Tibial nerve (tissue), 4 donors: ENCODE measurements at regions not wholly inside any gene's neighbourhood (a gene's known extent, or its start where the extent isn't known, plus 50 kb on each side); places are given as distances from the start of the nearest gene placed in this dataset.

ENCODE experiments used
- EP300 ChIP-seq, 2 donors: sonication (generic); formaldehyde crosslinking; IDR thresholded peaks; one replicate each; pipeline ENCODE4 v1.6.1; 2017; ENCODE audit warnings: antibody characterized with exemption in 2 of 2, mild to moderate bottlenecking in 1 of 2
- POLR2A ChIP-seq, 2 donors: fragments of 450-650 bp; IDR thresholded peaks; one replicate each; pipeline ENCODE4 v1.6.1; 2017; ENCODE audit warnings: antibody characterized with exemption in 2 of 2, mild to moderate bottlenecking in 2 of 2, moderate library complexity in 2 of 2
- TF ChIP-seq, protein P1 (sequence below), 5 experiments: fragments of 200-600 bp in 3 of 5; fragments of 450-650 bp in 2 of 5; sonication (generic) in 3 of 5; IDR thresholded peaks; one replicate each; pipeline ENCODE4 v1.5.1; 2016 to 2019; ENCODE audit warnings: antibody characterized with exemption in 5 of 5, mild to moderate bottlenecking in 3 of 5, moderate library complexity in 2 of 5

DNA sequence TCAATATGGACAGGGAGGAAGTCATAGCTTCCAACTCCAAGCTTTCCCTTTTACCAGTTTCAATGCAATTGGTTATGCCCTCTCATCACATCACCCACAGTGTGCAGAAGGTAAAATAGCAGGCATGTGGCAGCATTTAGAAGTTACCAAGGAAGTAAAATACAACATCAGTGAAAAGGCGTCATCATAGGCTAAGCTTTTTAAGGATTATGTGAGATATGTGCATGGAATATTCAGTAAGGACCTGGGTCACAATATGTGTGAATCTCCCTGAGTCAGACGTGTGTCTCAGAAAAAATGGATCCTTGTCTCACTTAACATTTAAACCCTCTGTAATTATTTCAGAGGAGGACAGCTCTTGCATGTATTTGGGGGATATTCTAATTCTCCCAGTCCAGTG lies 522.8 kb upstream of the POM121L12 start:
- TF ChIP-seq, protein P1, sequence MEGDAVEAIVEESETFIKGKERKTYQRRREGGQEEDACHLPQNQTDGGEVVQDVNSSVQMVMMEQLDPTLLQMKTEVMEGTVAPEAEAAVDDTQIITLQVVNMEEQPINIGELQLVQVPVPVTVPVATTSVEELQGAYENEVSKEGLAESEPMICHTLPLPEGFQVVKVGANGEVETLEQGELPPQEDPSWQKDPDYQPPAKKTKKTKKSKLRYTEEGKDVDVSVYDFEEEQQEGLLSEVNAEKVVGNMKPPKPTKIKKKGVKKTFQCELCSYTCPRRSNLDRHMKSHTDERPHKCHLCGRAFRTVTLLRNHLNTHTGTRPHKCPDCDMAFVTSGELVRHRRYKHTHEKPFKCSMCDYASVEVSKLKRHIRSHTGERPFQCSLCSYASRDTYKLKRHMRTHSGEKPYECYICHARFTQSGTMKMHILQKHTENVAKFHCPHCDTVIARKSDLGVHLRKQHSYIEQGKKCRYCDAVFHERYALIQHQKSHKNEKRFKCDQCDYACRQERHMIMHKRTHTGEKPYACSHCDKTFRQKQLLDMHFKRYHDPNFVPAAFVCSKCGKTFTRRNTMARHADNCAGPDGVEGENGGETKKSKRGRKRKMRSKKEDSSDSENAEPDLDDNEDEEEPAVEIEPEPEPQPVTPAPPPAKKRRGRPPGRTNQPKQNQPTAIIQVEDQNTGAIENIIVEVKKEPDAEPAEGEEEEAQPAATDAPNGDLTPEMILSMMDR (IDR thresholded peaks at IDR 0.05): no peak
- TF ChIP-seq EP300 (IDR thresholded peaks at IDR 0.05): no peak
- no peak for TF ChIP-seq POLR2A (IDR thresholded peaks at IDR 0.05)
